Panc1 (cell line): ENCODE measurements at regions not wholly inside any gene's neighbourhood (a gene's known extent, or its start where the extent isn't known, plus 50 kb on each side); places are given as distances from the start of the nearest gene placed in this dataset.

Experiments used
- ATAC-seq: fragments of 200-7000 bp; cut with Tn5 transposase; 2 replicates; pipeline ENCODE4 v1.9.1; 2020; ENCODE audit warnings: mild to moderate bottlenecking, moderate library complexity
- BruUV-seq: library from RNA; stranded (reverse); fragments of 400-500 nt; replicated peaks from 2 replicates; lab custom pipeline; 2021; lab: Mats Ljungman, UMichigan
- CTCF ChIA-PET: fragments of 300-600 bp; sonication (Branson Sonifier 250); formaldehyde crosslinking; loops from one replicate; lab custom pipeline; 2022; ENCODE audit warnings: antibody characterized with exemption; lab: Charles Lee
- POLR2A ChIA-PET: fragments of 300-600 bp; sonication (Branson Sonifier 250); formaldehyde crosslinking; loops from one replicate; lab custom pipeline; 2022; ENCODE audit warnings: antibody characterized with exemption; lab: Charles Lee
- DNase-seq: peaks from one replicate; pipeline ENCODE4 v3.0.0-alpha.2; 2010; ENCODE audit warnings: low read depth, low spot score
- H3K27ac ChIP-seq: 2 replicates; pipeline ENCODE4 v1.5.1; 2011; ENCODE audit warnings: mild to moderate bottlenecking, low read length, inconsistent platforms
- H3K27me3 ChIP-seq: fragments of 200-500 bp; sonication (Bioruptor generic); 2 replicates; pipeline ENCODE4 v1.6.0; 2014; ENCODE audit warnings: low read length, inconsistent platforms; ENCODE audit not compliant: control insufficient read depth, insufficient read depth
- H3K36me3 ChIP-seq: fragments of 200-500 bp; sonication (Bioruptor generic); 2 replicates; pipeline ENCODE4 v1.5.1; 2014; ENCODE audit warnings: inconsistent platforms, mild to moderate bottlenecking, low read length, moderate library complexity; ENCODE audit not compliant: control insufficient read depth, insufficient read depth
- H3K4me1 ChIP-seq: 2 replicates; pipeline ENCODE4 v1.5.1; 2011; ENCODE audit warnings: inconsistent platforms, mild to moderate bottlenecking, low read length, moderate library complexity; ENCODE audit not compliant: control insufficient read depth, insufficient read depth
- H3K4me3 ChIP-seq, 2 experiments: 2 replicates each; pipeline ENCODE4 v1.5.1; 2011 to 2012; ENCODE audit warnings: low read depth in 2 of 2, low read length in 2 of 2, mild to moderate bottlenecking in 2 of 2, inconsistent platforms in 1 of 2, moderate library complexity in 1 of 2
- H3K9me3 ChIP-seq: fragments of 200-500 bp; sonication (Bioruptor generic); 2 replicates; pipeline ENCODE4 v1.5.1; 2014; ENCODE audit warnings: low read depth, mild to moderate bottlenecking, inconsistent platforms, low read length, moderate library complexity; ENCODE audit not compliant: control insufficient read depth, insufficient read depth
- CTCF ChIP-seq: fragments of 450-650 bp; IDR thresholded peaks from 2 replicates; pipeline ENCODE4 v1.5.1; 2017; ENCODE audit warnings: mild to moderate bottlenecking
- POLR2AphosphoS5 ChIP-seq: IDR thresholded peaks from 2 replicates; pipeline ENCODE4 v1.6.1; 2012; ENCODE audit warnings: mild to moderate bottlenecking, low read depth, low read length, moderate library complexity
- REST ChIP-seq, 2 experiments: IDR thresholded peaks; 2 replicates each; pipeline ENCODE4 v1.6.1; 2011 to 2012; ENCODE audit warnings: low read depth in 2 of 2, control low read depth in 1 of 2, low read length in 1 of 2, mild to moderate bottlenecking in 1 of 2, moderate library complexity in 1 of 2; ENCODE audit not compliant: insufficient read depth in 1 of 2
- SIN3A ChIP-seq: IDR thresholded peaks from 2 replicates; pipeline ENCODE4 v1.6.1; 2012; ENCODE audit warnings: low read depth, mild to moderate bottlenecking, low read length, moderate library complexity, borderline replicate concordance; ENCODE audit not compliant: insufficient read depth
- TCF7L2 ChIP-seq: IDR thresholded peaks from 2 replicates; pipeline ENCODE4 v1.6.1; 2011; ENCODE audit warnings: mild to moderate bottlenecking, low read depth, low read length, inconsistent platforms
- in situ Hi-C: cut with HindIII; loops from 2 replicates; pipeline ENCODE4 v1.10.0; 2016; ENCODE audit warnings: low sequenced_read_pairs, low pct_unique_long_range_greater_than_20kb
- intact Hi-C: fragments of 100-400 bp; cut with micrococcal nuclease; formaldehyde crosslinking; loops from one replicate; pipeline ENCODE4 v1.10.0; 2022; ENCODE audit not compliant: unreplicated experiment

- H3K9me3 ChIP-seq, result no peaks in the 10 kb centered on the region
- ChIA-PET POLR2A (no interaction called here), CTCF (no interaction called here)
- H3K36me3 ChIP-seq, result no peaks in the 10 kb centered on the region
- TF ChIP-seq TCF7L2, result no peak
- no peak for TF ChIP-seq SIN3A
- no peak for TF ChIP-seq CTCF
- TF ChIP-seq REST (IDR thresholded peaks at IDR 0.05; ENCODE audit: insufficient read depth in 1 of 2, low read depth in 2 of 2, low read length in 1 of 2), result no peak
- no peak for TF ChIP-seq POLR2AphosphoS5
- no TSS peak for BruUV-seq
- no peak overlapping the region for H3K4me3 ChIP-seq
- intact Hi-C loops (no loop called here), in situ Hi-C loops (no loop called here)
- DNase-seq (no peak), ATAC-seq (no peak)
- H3K27ac ChIP-seq, result no peak overlapping the region
- no peaks in the 10 kb centered on the region for H3K4me1 ChIP-seq
- no peaks in the 10 kb centered on the region for H3K27me3 ChIP-seq
These were observed 346.5 kb upstream of the ADAMTSL1 start for GRCh38 chr9:18127499-18127875.

GRCh38 chr9:18129809-18130334, 344.1 kb upstream of the ADAMTSL1 start:
- no peaks in the 10 kb centered on the region for H3K9me3 ChIP-seq
- ChIA-PET CTCF (no interaction called here), POLR2A (no interaction called here)
- DNase-seq (no peak), ATAC-seq (no peak)
- H3K27ac ChIP-seq, result no peak overlapping the region
- no peaks in the 10 kb centered on the region for H3K27me3 ChIP-seq
- in situ Hi-C loops (no loop called here), intact Hi-C loops (no loop called here)
- BruUV-seq, result no TSS peak
- H3K36me3 ChIP-seq, result no peaks in the 10 kb centered on the region
- TF ChIP-seq CTCF, result no peak
- no peak for TF ChIP-seq REST (IDR thresholded peaks at IDR 0.05; ENCODE audit: insufficient read depth in 1 of 2, low read depth in 2 of 2, low read length in 1 of 2)
- TF ChIP-seq TCF7L2, result no peak
- TF ChIP-seq SIN3A, result no peak
- no peak for TF ChIP-seq POLR2AphosphoS5
- no peaks in the 10 kb centered on the region for H3K4me1 ChIP-seq
- H3K4me3 ChIP-seq, result no peak overlapping the region
